Smooth muscle cell (in vitro differentiated cells): ENCODE measurements at regions not wholly inside any gene's neighbourhood (a gene's known extent, or its start where the extent isn't known, plus 50 kb on each side); places are given as distances from the start of the nearest gene placed in this dataset.

Experiments used
- DNase-seq: peaks from one replicate; lab custom pipeline; 2025; ENCODE audit not compliant: unreplicated experiment; lab: John Stamatoyannopoulos, UW
- H2AFZ ChIP-seq: fragments of 200-600 bp; sonication (generic); 2 replicates; pipeline ENCODE4 v1.6.0; 2016; ENCODE audit warnings: antibody characterized with exemption, low read depth, mild to moderate bottlenecking
- H3F3A ChIP-seq: fragments of 200-600 bp; sonication (generic); 2 replicates; pipeline ENCODE4 v1.6.0; 2017; ENCODE audit warnings: antibody characterized with exemption, low read depth
- H3K27ac ChIP-seq: fragments of 200-600 bp; sonication (generic); 2 replicates; pipeline ENCODE4 v1.5.1; 2016; ENCODE audit warnings: low read depth, mild to moderate bottlenecking
- H3K27me3 ChIP-seq: fragments of 200-600 bp; sonication (generic); 2 replicates; pipeline ENCODE4 v1.6.1; 2016; ENCODE audit warnings: low read depth, mild to moderate bottlenecking
- H3K36me3 ChIP-seq: fragments of 200-600 bp; sonication (generic); 2 replicates; pipeline ENCODE4 v1.5.1; 2016; ENCODE audit warnings: low read depth
- H3K4me1 ChIP-seq: fragments of 200-600 bp; sonication (generic); 2 replicates; pipeline ENCODE4 v1.5.1; 2016; ENCODE audit warnings: low read depth
- H3K4me2 ChIP-seq: fragments of 200-600 bp; sonication (generic); 2 replicates; pipeline ENCODE4 v1.6.0; 2016; ENCODE audit warnings: mild to moderate bottlenecking
- H3K4me3 ChIP-seq: fragments of 200-600 bp; sonication (generic); 2 replicates; pipeline ENCODE4 v1.5.1; 2016; ENCODE audit warnings: mild to moderate bottlenecking
- H3K79me2 ChIP-seq: fragments of 200-600 bp; sonication (generic); 2 replicates; pipeline ENCODE4 v1.6.0; 2016; ENCODE audit warnings: low read depth, mild to moderate bottlenecking
- H3K9ac ChIP-seq: fragments of 200-600 bp; sonication (generic); 2 replicates; pipeline ENCODE4 v1.6.0; 2016; ENCODE audit warnings: low read depth
- H3K9me3 ChIP-seq: fragments of 200-600 bp; sonication (generic); replicated peaks from 2 replicates; pipeline ENCODE4 v1.5.1; 2016; ENCODE audit warnings: low read depth
- H4K20me1 ChIP-seq: fragments of 200-600 bp; sonication (generic); 2 replicates; pipeline ENCODE4 v1.6.0; 2016; ENCODE audit warnings: low read depth
- WGBS: methylation state at CpG from one replicate; pipeline ENCODE4 v1.1.7; 2016; ENCODE audit warnings: low lambda C conversion rate; 5-methylcytosine and 5-hydroxymethylcytosine counted together
- TF ChIP-seq, protein P1 (sequence below): fragments of 200-600 bp; sonication (generic); IDR thresholded peaks from 2 replicates; pipeline ENCODE4 v1.5.1; 2017; ENCODE audit warnings: borderline replicate concordance, mild to moderate bottlenecking, antibody characterized with exemption; ENCODE audit not compliant: insufficient read depth, poor library complexity, severe bottlenecking

DNA sequence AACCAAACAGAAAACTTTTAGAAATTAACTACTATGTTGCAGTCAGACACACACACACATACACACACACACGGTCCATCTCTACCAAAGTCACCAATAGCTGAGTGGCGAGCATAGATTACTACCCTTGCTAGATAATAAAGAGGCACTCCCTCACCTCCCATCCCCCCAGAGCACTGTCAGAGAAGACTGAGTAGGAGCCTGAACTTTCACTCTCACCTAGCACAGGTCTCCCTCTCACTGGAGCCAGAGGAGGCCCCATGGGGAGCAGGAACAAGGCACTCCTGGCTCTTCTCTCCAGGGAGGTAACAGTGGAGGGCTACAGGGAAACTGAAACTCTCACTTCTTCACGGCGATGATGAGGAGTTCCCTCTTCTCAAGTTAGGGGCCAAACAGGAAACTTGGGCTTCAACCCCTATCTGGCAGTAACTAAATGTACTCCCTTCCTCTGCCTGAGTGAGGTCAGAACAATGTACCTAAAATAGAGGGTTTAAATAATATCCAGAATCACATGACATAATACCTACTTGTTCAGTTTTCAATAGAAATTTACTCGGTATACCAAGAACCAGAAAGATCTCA is 975.3 kb upstream of the GBE1 start:
- H3K9ac ChIP-seq: no peak overlapping the region
- H3K36me3 ChIP-seq: no peaks in the 10 kb centered on the region
- H3K27ac ChIP-seq: no peak overlapping the region
- no peak overlapping the region for H3K4me3 ChIP-seq
- H4K20me1 ChIP-seq: no peaks in the 10 kb centered on the region
- no peaks in the 10 kb centered on the region for H3K4me1 ChIP-seq
- TF ChIP-seq, protein P1, sequence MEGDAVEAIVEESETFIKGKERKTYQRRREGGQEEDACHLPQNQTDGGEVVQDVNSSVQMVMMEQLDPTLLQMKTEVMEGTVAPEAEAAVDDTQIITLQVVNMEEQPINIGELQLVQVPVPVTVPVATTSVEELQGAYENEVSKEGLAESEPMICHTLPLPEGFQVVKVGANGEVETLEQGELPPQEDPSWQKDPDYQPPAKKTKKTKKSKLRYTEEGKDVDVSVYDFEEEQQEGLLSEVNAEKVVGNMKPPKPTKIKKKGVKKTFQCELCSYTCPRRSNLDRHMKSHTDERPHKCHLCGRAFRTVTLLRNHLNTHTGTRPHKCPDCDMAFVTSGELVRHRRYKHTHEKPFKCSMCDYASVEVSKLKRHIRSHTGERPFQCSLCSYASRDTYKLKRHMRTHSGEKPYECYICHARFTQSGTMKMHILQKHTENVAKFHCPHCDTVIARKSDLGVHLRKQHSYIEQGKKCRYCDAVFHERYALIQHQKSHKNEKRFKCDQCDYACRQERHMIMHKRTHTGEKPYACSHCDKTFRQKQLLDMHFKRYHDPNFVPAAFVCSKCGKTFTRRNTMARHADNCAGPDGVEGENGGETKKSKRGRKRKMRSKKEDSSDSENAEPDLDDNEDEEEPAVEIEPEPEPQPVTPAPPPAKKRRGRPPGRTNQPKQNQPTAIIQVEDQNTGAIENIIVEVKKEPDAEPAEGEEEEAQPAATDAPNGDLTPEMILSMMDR: no peak
- H3K4me2 ChIP-seq: no peak overlapping the region
- H3F3A ChIP-seq: no peaks in the 10 kb centered on the region
- no peaks in the 10 kb centered on the region for H3K9me3 ChIP-seq
- H2AFZ ChIP-seq: no peak overlapping the region
- no peak for DNase-seq
- WGBS: 91% methylated on average over 5 of the region's 5 CpGs
- no peaks in the 10 kb centered on the region for H3K79me2 ChIP-seq
- H3K27me3 ChIP-seq: no peaks in the 10 kb centered on the region

DNA sequence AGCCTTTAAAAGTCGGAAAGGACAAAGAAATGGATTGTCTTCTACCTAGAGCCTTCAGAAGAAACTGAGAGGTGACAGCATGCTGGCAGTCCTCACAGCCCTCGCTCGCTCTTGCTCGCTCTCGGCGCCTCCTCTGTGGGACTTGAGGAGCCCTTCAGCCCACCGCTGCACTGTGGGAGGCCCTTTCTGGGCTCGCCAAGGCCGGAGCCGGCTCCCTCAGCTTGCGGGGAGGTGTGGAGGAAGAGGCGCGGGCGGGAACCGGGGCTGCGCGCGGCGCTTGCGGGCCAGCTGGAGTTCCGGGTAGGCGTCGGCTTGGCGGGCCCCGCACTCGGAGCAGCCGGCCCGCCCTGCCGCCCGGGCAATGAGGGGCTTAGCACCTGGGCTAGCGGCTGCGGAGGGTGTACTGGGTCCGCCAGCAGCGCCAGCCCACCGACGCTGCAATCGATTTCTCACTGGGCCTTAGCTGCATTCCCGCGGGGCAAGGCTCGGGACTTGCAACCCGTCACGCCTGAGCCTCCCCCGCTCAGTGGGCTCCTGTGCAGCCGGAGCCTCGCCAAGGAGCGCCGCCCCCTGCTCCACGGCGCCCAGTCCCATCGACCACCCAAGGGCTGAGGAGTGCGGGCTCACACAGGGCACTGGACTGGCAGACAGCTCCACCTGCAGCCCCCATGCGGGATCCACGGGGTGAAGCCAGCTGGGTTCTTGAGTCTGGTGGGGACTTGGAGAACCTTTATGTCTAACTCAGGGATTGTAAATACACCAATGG is 953.8 kb upstream of the GBE1 start:
- H3K27ac ChIP-seq: no peak overlapping the region
- no peaks in the 10 kb centered on the region for H3K27me3 ChIP-seq
- no peak for DNase-seq
- no peak overlapping the region for H3K4me2 ChIP-seq
- H3F3A ChIP-seq: no peaks in the 10 kb centered on the region
- no peaks in the 10 kb centered on the region for H3K9me3 ChIP-seq
- no peaks in the 10 kb centered on the region for H4K20me1 ChIP-seq
- no peaks in the 10 kb centered on the region for H3K4me1 ChIP-seq
- TF ChIP-seq, protein P1: no peak
- H2AFZ ChIP-seq: no peak overlapping the region
- no peaks in the 10 kb centered on the region for H3K79me2 ChIP-seq
- H3K4me3 ChIP-seq: no peak overlapping the region
- WGBS: 97% methylated on average over 48 of the region's 53 CpGs
- no peaks in the 10 kb centered on the region for H3K36me3 ChIP-seq
- H3K9ac ChIP-seq: no peak overlapping the region

DNA sequence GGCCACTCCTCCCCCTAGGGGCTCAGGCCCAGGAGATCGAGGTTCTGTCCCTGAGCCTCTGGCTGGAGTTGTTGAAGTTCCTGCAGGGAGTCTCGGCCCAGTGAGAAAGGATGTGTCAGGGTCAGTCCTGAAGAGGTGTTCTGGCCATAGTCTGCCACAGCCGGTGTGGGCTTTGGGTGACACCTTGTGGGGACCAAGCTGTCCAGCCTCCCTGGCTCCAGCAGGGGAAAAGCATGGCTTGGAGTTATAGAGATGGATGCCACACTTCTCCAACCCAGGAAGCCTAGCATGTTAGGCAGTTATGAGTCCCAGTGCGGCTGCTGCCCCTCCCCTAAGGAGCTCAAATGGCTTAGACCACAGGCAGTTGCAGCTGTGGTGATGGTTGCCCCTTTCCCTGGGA is 945.6 kb upstream of the GBE1 start:
- Histone ChIP-seq H3K4me2 (no peak overlapping the region), H2AFZ (no peak overlapping the region)
- no peak for DNase-seq

More for the DNA sequence above, 945.6 kb upstream of the GBE1 start:
- TF ChIP-seq, protein P1: no peak
- H3F3A ChIP-seq: no peaks in the 10 kb centered on the region
- H3K27ac ChIP-seq: no peak overlapping the region
- H3K36me3 ChIP-seq: no peaks in the 10 kb centered on the region
- H3K27me3 ChIP-seq: no peaks in the 10 kb centered on the region
- H4K20me1 ChIP-seq: no peaks in the 10 kb centered on the region
- H3K4me1 ChIP-seq: no peaks in the 10 kb centered on the region
- H3K4me3 ChIP-seq: no peak overlapping the region
- no peak overlapping the region for H3K9ac ChIP-seq
- no peaks in the 10 kb centered on the region for H3K79me2 ChIP-seq
- H3K9me3 ChIP-seq: no peaks in the 10 kb centered on the region
- WGBS: 75% methylated on average over 4 of the region's 4 CpGs
